HG03097 (cell line): ENCODE measurements at regions not wholly inside any gene's neighbourhood (a gene's known extent, or its start where the extent isn't known, plus 50 kb on each side); places are given as distances from the start of the nearest gene placed in this dataset.

Source experiments
- ATAC-seq: cut with Tn5 transposase; IDR thresholded peaks from one replicate; pipeline ENCODE4 v1.9.1; 2021; ENCODE audit not compliant: unreplicated experiment, low FRiP score

GRCh38 chr6:91387290-91388059, 800.6 kb upstream of the MAP3K7 start:
- no peak for ATAC-seq

DNA sequence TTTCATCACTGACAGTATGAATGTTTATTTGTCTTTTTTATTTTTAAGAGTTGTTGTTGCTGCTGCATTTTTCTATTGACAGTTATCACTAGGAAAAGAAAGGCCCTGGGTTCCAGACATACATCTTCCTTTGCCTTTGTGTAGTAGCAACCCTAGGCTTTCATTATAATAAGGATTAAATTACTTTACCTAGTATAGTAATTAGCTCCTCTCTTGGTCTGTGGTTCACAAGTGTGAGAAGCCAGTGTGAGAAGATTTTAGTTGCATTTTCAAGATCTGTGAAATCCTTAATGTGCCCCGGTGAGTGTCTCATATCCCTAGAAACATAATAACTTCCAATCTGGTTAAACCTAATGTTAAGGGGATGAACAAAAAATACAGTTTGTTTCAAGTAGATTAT, 799.3 kb upstream of the MAP3K7 start:
- ATAC-seq = no peak

- no peak for ATAC-seq
These were observed 796.3 kb upstream of the MAP3K7 start for GRCh38 chr6:91383207-91383606.

DNA sequence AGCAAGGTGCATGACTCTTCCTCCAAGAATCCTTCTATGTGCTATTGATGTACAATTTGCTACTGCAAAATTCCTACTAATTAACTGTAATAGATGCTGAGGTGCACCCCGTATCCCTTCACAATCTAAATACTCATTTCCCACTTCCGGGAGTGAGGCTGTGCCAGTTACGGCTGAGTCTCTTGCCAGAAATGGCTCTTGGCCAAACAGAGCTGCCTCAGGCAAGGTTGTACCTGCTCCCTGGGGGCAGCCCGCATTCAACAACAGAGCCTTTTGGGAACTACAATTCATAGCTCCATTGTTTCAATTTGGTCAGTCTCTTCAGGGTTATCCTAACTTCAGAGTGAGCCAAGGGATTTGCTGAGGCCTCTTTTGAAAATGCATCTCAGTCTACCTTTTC, 789.8 kb upstream of the MAP3K7 start:
- ATAC-seq = no peak

- no peak for ATAC-seq
These were observed 779.9 kb upstream of the MAP3K7 start for GRCh38 chr6:91366781-91367180.

DNA sequence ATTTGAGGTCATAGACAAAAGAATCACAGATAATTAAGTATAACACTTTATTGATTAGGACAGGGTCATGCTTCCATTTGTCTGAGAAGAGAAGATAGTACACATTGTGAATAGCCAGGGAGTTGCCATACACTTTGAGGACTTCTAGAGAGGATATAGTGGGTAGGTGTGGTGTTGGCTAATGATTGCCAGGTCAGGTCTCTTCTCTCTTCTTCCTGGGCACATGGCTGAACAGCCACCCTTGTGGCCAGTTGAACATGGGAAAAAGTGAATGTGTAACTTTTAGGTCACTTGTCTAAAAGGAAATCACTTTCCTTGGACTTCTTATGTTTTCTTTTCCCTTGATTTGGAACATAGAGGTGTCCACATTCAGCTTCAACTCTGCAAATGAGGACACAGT, 772.1 kb upstream of the MAP3K7 start:
- ATAC-seq = peak; percentile 61

GRCh38 chr6:91352878-91353277, 766.0 kb upstream of the MAP3K7 start:
- ATAC-seq = no peak

DNA sequence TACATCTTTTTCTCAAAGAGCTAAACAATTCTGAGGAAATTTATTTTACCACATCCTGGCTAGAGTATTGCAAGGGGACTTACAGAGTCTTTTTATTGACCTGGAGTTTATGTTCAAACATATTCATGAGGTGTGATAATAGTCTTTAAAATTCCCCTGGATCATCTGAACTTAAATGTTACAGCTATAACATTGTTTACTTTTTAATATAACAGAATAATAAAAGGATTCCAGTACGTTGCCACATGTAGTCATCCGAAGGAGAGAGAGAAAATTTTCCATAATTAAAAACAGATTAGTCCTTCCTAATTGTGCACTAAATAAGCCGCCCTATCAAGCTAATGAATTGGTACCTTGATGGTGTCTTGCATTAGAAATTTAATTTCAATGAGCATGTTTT, 765.4 kb upstream of the MAP3K7 start:
- no peak for ATAC-seq

DNA sequence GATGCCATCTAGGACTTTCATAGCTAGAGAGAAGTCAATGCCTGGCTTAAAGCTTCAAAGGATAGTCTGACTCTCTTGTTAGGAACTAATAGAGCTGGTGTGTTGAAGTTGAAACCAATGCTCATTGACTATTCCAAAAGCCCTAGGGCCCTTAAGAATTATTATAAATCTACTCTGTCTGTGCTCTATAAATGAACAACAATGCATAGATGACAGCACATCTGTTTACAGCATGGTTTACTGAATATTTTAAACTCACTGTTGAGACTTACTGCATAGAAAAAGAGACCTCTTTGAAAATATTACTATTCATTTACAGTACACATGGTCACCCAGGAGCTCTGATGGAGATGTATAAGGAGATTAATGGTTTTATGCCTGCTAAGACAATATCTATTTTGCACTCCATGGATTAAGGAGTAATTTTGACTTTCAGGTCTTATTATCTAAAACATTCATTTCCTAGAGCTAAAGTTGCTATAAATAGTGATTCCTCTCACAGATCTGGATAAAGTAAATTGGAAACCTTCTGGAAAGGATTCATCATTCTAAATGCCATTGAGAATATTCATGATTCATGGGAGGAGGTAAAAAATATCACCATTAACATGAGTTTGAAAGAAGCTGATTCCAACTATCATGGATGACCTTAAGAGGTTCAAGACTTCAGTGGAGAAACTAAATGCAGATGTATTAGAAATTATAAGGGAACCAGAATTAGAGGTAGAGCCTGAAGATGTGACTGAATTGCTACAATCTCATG, 763.5 kb upstream of the MAP3K7 start:
- ATAC-seq = no peak

- ATAC-seq = no peak
These were observed 754.6 kb upstream of the MAP3K7 start for GRCh38 chr6:91341473-91341872.

DNA sequence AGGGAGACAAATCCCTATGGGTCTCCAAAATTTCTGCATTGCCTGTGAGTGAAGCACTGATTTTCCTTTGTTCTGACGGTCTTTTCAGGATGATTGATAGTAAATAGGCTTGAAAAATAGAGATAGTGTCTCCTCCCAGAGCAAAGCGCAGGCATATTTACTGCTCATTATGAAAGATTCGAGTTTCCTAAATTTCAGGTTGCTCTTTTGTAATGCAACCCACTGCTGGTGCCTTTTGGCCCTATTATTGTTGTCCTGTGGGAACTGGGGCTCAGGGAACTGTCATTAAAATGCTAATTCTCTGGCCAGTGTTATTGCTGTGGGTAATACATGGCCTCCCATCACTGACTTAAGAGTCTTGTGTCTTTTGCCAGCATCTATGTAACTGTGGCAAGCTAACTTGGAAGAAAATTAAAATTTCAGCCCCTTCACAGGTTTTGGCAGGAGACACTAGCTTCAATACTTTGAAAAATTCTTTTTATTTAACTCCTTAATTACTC, 754.1 kb upstream of the MAP3K7 start:
- no peak for ATAC-seq

DNA sequence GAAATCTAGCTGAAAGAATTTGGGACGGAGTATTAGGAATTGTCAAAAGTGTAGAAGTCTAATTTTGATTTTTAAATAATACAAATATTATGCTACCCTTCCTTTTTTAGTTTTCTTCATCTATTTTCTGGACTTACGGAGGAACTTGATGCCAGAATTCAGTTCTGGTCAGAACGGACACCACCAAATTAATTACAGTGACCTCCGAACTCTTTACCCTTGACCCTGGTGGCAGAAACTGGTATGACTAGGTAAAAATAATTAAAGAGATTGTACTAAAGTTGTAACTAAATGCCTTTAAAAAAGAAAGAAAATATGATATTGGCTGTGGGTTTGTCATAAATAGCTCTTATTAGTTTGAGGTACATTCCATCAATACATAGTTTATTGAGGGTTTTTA, 751.1 kb upstream of the MAP3K7 start:
- ATAC-seq = no peak

DNA sequence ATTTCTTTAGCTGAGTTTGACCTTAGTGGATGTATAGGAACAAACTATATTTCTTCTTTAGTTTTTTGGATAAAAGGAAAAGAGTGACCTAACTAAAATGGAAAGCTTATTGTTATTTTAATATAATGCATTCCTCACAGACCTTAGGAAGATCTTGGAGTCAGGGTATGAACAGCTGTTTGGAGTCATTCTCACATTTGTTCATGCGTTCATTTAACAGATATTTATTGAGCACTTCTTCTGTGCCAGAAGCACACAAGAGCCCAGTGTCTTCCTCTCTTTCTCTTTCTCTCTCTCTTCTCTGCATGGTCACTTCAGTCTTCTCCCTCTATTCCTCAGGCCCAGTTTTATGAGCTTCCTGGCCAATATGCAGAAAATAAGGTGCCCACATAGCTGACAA, 744.0 kb upstream of the MAP3K7 start:
- ATAC-seq = no peak

DNA sequence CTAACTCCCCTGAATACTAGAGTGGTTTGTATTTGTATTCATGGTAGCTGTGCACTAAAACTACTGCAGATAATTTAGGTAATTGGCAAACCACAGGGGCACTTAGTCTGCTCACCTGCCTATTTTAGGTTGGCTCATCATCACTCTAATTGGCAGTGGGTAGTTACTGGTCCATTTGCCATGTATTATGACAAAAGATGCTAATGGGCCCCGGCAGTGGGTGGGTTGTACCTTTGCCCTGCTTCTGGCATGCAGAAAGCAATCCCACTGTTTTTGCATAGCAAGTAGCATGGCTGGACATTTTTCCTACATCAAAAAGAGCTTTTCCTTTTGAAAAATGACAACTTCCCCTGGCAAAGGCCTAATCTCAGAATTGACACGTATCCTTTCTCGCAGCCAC, 741.4 kb upstream of the MAP3K7 start:
- ATAC-seq = no peak

DNA sequence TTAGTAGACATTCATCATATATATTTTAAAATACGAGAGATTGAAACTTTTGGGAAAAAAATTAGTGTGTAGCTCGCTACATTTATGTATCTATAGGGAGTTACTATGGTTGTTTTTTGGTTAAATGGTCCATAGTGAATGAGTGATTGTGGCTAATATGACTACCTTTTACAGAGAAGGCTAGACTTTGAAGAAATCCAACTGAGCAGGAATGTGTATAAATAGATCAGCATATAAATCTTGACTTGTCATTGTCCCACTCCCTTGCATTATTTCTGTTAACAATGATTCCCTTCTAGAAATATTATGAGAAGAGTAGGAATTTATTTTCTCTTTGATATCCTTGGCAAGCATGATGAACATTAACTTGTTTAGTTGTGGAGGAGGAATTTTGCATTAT, 737.8 kb upstream of the MAP3K7 start:
- ATAC-seq = no peak

DNA sequence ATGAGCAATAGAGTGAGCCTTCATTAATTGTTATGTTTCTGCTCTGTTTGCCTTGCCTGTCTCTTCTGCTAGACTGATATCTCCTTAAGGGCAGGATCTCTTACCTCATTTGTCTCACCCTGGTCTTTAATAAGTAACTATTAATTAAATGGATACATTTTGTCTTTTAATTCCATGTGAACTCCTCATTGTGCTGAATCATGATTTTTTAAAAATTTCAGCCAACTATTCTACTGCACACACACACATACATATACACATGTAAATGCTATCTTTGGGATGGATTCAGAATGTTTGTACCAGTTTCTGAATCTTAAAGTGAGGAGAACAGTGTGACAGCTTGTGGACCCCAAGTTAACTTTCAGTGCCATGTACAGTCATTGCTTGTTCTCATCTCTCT, 731.1 kb upstream of the MAP3K7 start:
- no peak for ATAC-seq

DNA sequence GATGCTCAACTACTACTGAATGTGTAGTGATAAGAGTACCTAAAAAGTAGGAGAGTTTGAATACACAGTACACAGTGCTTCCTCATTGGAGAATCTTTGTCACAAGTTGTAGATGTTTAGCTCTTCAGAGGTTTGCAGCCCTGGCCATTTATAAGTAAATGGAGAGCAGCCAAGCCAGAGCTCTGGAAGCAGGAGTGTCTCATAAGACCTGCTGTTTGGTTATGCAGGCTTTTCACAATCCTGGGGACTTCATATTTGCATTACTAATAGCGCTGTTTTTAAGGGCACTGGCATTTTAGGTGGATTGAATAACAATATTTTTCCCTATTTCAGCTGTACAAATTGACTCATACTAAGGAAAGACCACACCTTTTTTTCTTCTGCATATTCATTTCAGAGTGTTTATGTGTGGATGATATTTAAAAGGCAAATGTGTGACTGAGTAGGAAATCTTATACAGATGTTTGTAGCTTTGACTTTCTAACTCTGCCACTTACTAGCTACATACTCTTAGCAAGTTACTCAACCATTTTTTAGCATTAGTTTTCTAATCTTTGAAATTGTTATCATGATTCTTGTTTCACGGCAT, 730.5 kb upstream of the MAP3K7 start:
- ATAC-seq = no peak

GRCh38 chr6:91310178-91310577, 723.3 kb upstream of the MAP3K7 start:
- ATAC-seq = no peak

DNA sequence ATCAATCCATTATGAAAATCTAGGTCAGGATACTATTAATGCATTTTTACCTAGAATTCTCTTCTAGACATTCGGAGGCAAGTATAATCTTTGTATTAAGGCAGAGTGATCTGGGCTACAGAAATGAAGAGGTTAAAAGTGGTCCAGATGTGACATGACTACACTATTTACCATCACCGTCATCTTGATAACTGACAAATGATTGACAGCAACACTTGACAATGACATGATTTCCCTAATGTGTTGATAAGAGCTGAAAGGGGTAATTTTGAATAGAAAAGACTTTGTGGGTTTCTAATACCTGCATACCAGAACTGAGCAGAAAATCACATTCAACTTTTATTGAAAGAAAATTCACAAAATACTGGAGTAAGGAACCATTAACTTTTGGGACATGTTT, 718.9 kb upstream of the MAP3K7 start:
- no peak for ATAC-seq

GRCh38 chr6:91304521-91304920, 717.6 kb upstream of the MAP3K7 start:
- ATAC-seq = no peak

DNA sequence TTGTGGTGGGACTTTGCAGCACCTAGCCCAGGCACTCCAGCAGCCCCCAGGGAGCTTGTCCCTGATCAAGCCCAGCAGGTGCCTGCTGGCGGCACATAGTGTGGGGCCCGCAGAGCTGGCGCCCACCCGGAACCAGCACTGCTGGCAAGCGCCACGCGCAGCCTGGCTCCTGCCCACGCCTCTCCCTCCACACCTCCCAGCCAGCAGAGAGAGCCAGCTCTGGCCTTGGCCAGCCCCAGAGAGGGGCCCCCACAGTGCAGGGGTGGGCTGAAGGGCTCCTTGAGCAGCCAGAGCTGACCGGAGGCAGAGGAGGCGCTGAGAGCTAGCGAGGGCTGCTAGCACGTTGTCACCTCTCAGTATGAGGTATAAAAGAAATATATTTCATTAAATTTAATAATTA, 716.5 kb upstream of the MAP3K7 start:
- no peak for ATAC-seq
